GM12891 (cell line): ENCODE measurements at regions not wholly inside any gene's neighbourhood (a gene's known extent, or its start where the extent isn't known, plus 50 kb on each side); places are given as distances from the start of the nearest gene placed in this dataset.

Source experiments
- PAX5 ChIP-seq: IDR thresholded peaks from 2 replicates; pipeline ENCODE4 v1.6.1; 2011; ENCODE audit warnings: low read length, moderate library complexity, mild to moderate bottlenecking; ENCODE audit not compliant: insufficient read depth, severe bottlenecking
- POLR2A ChIP-seq: IDR thresholded peaks from 2 replicates; pipeline ENCODE4 v1.6.1; 2011; ENCODE audit warnings: low read depth, low read length, control low read depth
- POLR2AphosphoS5 ChIP-seq: IDR thresholded peaks from 2 replicates; pipeline ENCODE4 v1.6.1; 2011; ENCODE audit warnings: low read depth, low read length, control low read depth
- POU2F2 ChIP-seq: IDR thresholded peaks from 2 replicates; pipeline ENCODE4 v1.6.1; 2011; ENCODE audit warnings: low read depth, mild to moderate bottlenecking, control low read depth, low read length, moderate library complexity
- SPI1 ChIP-seq: IDR thresholded peaks from 2 replicates; pipeline ENCODE4 v1.6.1; 2011; ENCODE audit warnings: low read depth, low read length, control low read depth
- TAF1 ChIP-seq: IDR thresholded peaks from 2 replicates; pipeline ENCODE4 v1.6.1; 2011; ENCODE audit warnings: low read depth, low read length, control low read depth

GRCh38 chr9:107863396-107863795 lies 373.8 kb upstream of the KLF4 start:
- TF ChIP-seq POLR2AphosphoS5: no peak
- no peak for TF ChIP-seq TAF1
- no peak for TF ChIP-seq POLR2A
- TF ChIP-seq PAX5: no peak
- no peak for TF ChIP-seq SPI1
- TF ChIP-seq POU2F2: no peak
